H1 (cell line): ENCODE measurements at regions not wholly inside any gene's neighbourhood (a gene's known extent, or its start where the extent isn't known, plus 50 kb on each side); places are given as distances from the start of the nearest gene placed in this dataset.

Experiments
- CTCF ChIA-PET: fragments of 300-600 bp; sonication (Branson Sonifier 250); formaldehyde crosslinking; loops from one replicate; lab custom pipeline; 2021; ENCODE audit not compliant: partially characterized antibody; lab: Charles Lee
- POLR2A ChIA-PET: fragments of 300-600 bp; sonication (Branson Sonifier 250); formaldehyde crosslinking; loops from one replicate; lab custom pipeline; 2021; ENCODE audit warnings: inconsistent platforms; ENCODE audit not compliant: partially characterized antibody; lab: Charles Lee
- DNase-seq, 2 experiments: peaks; one replicate each; pipeline versions ENCODE4 v3.0.0 to v3.0.0-alpha.2; 2010 to 2022; ENCODE audit warnings: low spot score in 2 of 2, low read depth in 1 of 2, mixed read lengths in 1 of 2
- FAIRE-seq: peaks from 2 replicates; lab custom pipeline; 2011; peaks lifted over from hg19 to GRCh38; lab: Jason Lieb, UNC
- H2AFZ ChIP-seq: 2 replicates; pipeline ENCODE4 v1.8.1; 2012; ENCODE audit warnings: low read length, inconsistent platforms
- H2AK5ac ChIP-seq: 2 replicates; pipeline ENCODE4 v1.6.1; 2013; ENCODE audit warnings: low read depth, low read length
- H2BK120ac ChIP-seq: replicated peaks from 2 replicates; pipeline ENCODE3; 2013; ENCODE audit warnings: low read depth, low read length, inconsistent platforms
- H2BK12ac ChIP-seq: 2 replicates; pipeline ENCODE4 v1.6.1; 2013; ENCODE audit warnings: low read depth, low read length
- H2BK15ac ChIP-seq: 2 replicates; pipeline ENCODE4 v1.6.1; 2013; ENCODE audit warnings: low read length
- H2BK20ac ChIP-seq: 2 replicates; pipeline ENCODE4 v1.6.1; 2013; ENCODE audit warnings: low read length
- H2BK5ac ChIP-seq: 2 replicates; pipeline ENCODE4 v1.6.1; 2013; ENCODE audit warnings: low read depth, low read length
- H3K14ac ChIP-seq: 2 replicates; pipeline ENCODE4 v1.6.1; 2013; ENCODE audit warnings: inconsistent platforms; ENCODE audit not compliant: insufficient read length
- H3K18ac ChIP-seq: 2 replicates; pipeline ENCODE4 v1.6.1; 2013; ENCODE audit warnings: low read length; ENCODE audit errors: extremely low read depth
- H3K23ac ChIP-seq: 2 replicates; pipeline ENCODE4 v1.6.1; 2013; ENCODE audit warnings: inconsistent platforms; ENCODE audit not compliant: insufficient read length
- H3K23me2 ChIP-seq: 2 replicates; pipeline ENCODE4 v1.6.1; 2013; ENCODE audit warnings: low read depth, low read length
- H3K27ac ChIP-seq: 2 replicates; pipeline ENCODE4 v1.6.1; 2011; ENCODE audit warnings: low read depth, low read length, inconsistent platforms
- H3K27me3 ChIP-seq, 4 experiments: replicated peaks in 1 of 4; 1 replicate in 1 of 4; 2 replicates in 3 of 4; pipeline versions ENCODE4 v1.6.1 to v1.8.1; 2011 to 2013; ENCODE audit warnings: low read length in 3 of 4, mild to moderate bottlenecking in 3 of 4, inconsistent platforms in 2 of 4, mixed read lengths in 2 of 4, moderate library complexity in 1 of 4; ENCODE audit not compliant: control insufficient read depth in 3 of 4, insufficient read depth in 3 of 4; ENCODE audit errors: extremely low read depth in 1 of 4
- H3K36me3 ChIP-seq, 4 experiments: 2 replicates each; pipeline versions ENCODE4 v1.6.1 to v1.8.1; 2011 to 2013; ENCODE audit warnings: mild to moderate bottlenecking in 4 of 4, low read length in 3 of 4, moderate library complexity in 2 of 4, control low read depth in 1 of 4, inconsistent platforms in 1 of 4; ENCODE audit not compliant: insufficient read depth in 4 of 4, control insufficient read depth in 2 of 4
- H3K4ac ChIP-seq: replicated peaks from 2 replicates; pipeline ENCODE3; 2013; ENCODE audit warnings: low read length, low read depth, mixed read lengths, inconsistent platforms; ENCODE audit not compliant: insufficient read length
- H3K4me1 ChIP-seq, 4 experiments: replicated peaks in 1 of 4; 1 replicate in 1 of 4; 2 replicates in 3 of 4; pipeline versions ENCODE4 v1.6.1 to v1.8.1; 2011 to 2013; ENCODE audit warnings: low read length in 3 of 4, inconsistent platforms in 2 of 4, mixed read lengths in 1 of 4; ENCODE audit not compliant: insufficient read depth in 4 of 4, control insufficient read depth in 3 of 4
- H3K4me2 ChIP-seq, 2 experiments: 2 replicates each; pipeline versions ENCODE4 v1.6.1 to v1.8.1; 2011 to 2013; ENCODE audit warnings: low read depth in 2 of 2, low read length in 2 of 2, control low read depth in 1 of 2, inconsistent platforms in 1 of 2, mild to moderate bottlenecking in 1 of 2; ENCODE audit not compliant: insufficient read depth in 1 of 2
- H3K4me3 ChIP-seq, 4 experiments: fragments of 200-600, 300-600 bp in 1 of 4; sonication (generic), shearing (Covaris generic), sonication (Bioruptor Twin) in 1 of 4; 2 replicates each; pipeline versions ENCODE4 v1.5.1 to v1.8.1; 2011 to 2016; ENCODE audit warnings: low read length in 4 of 4, low read depth in 3 of 4, control low read depth in 2 of 4, inconsistent platforms in 2 of 4, mild to moderate bottlenecking in 2 of 4, mixed read lengths in 1 of 4, moderate library complexity in 1 of 4; ENCODE audit not compliant: insufficient read depth in 2 of 4; ENCODE audit errors: extremely low read depth in 1 of 4
- H3K56ac ChIP-seq: replicated peaks from 2 replicates; pipeline ENCODE3; 2013; ENCODE audit warnings: low read depth, mild to moderate bottlenecking, mixed read lengths, low read length, inconsistent platforms; ENCODE audit not compliant: insufficient read length
- H3K79me1 ChIP-seq: 2 replicates; pipeline ENCODE4 v1.6.1; 2013; ENCODE audit warnings: low read depth, low read length, control low read depth
- H3K79me2 ChIP-seq, 2 experiments: 2 replicates each; pipeline versions ENCODE4 v1.6.1 to v1.8.1; 2012 to 2013; ENCODE audit warnings: low read length in 2 of 2, mild to moderate bottlenecking in 2 of 2, inconsistent platforms in 1 of 2; ENCODE audit not compliant: insufficient read depth in 2 of 2, control insufficient read depth in 1 of 2
- H3K9ac ChIP-seq, 4 experiments: replicated peaks in 1 of 4; 1 replicate in 1 of 4; 2 replicates in 3 of 4; pipeline versions ENCODE4 v1.6.1 to v1.8.1; 2011 to 2013; ENCODE audit warnings: low read depth in 3 of 4, low read length in 3 of 4, control low read depth in 2 of 4, mild to moderate bottlenecking in 2 of 4, moderate library complexity in 2 of 4, inconsistent platforms in 1 of 4; ENCODE audit errors: extremely low read depth in 1 of 4
- H3K9me3 ChIP-seq, 2 experiments: 2 replicates each; pipeline versions ENCODE4 v1.6.1 to v1.8.1; 2012 to 2013; ENCODE audit warnings: mild to moderate bottlenecking in 2 of 2, moderate library complexity in 2 of 2, control low read depth in 1 of 2, inconsistent platforms in 1 of 2, low read depth in 1 of 2, low read length in 1 of 2, mixed read lengths in 1 of 2; ENCODE audit not compliant: insufficient read depth in 2 of 2
- H4K20me1 ChIP-seq, 2 experiments: replicated peaks in 1 of 2; 2 replicates each; pipeline versions ENCODE3 to v1.8.1; 2011 to 2013; ENCODE audit warnings: inconsistent platforms in 2 of 2, low read length in 2 of 2, mild to moderate bottlenecking in 1 of 2; ENCODE audit not compliant: insufficient read depth in 2 of 2, control insufficient read depth in 1 of 2
- H4K5ac ChIP-seq: 2 replicates; pipeline ENCODE4 v1.6.1; 2013; ENCODE audit warnings: low read length, low read depth, mixed read lengths, inconsistent platforms; ENCODE audit not compliant: insufficient read length
- H4K8ac ChIP-seq: 2 replicates; pipeline ENCODE4 v1.8.0; 2013; ENCODE audit warnings: mild to moderate bottlenecking, moderate library complexity, low read length, inconsistent platforms; ENCODE audit not compliant: insufficient read depth; ENCODE audit errors: extremely low read depth
- H4K91ac ChIP-seq: replicated peaks from 2 replicates; pipeline ENCODE3; 2013; ENCODE audit warnings: low read length, mixed read lengths, inconsistent platforms; ENCODE audit not compliant: insufficient read length
- ASH2L ChIP-seq: fragments of 200-600, 300-600 bp; sonication (generic); IDR thresholded peaks from one replicate; pipeline ENCODE4 v1.7.1; 2017; ENCODE audit warnings: low read length
- CHD2 ChIP-seq: IDR thresholded peaks from 2 replicates; pipeline ENCODE4 v1.6.1; 2012; ENCODE audit warnings: low read length, improper control_type of control experiment
- EZH2 ChIP-seq: fragments of 200-600 bp; sonication (generic); IDR thresholded peaks from 2 replicates; pipeline ENCODE4 v1.7.1; 2012; ENCODE audit warnings: low read depth, mild to moderate bottlenecking, moderate library complexity, low read length, inconsistent platforms; ENCODE audit not compliant: severe bottlenecking
- FOSL1 ChIP-seq: IDR thresholded peaks from 2 replicates; pipeline ENCODE4 v1.6.1; 2011; ENCODE audit warnings: mild to moderate bottlenecking, low read depth, low read length, moderate library complexity; ENCODE audit not compliant: insufficient read depth
- HDAC6 ChIP-seq: IDR thresholded peaks from one replicate; pipeline ENCODE4 v1.7.1; 2012; ENCODE audit warnings: low read depth, mild to moderate bottlenecking, inconsistent platforms, low read length, moderate library complexity
- JUN ChIP-seq: IDR thresholded peaks from 2 replicates; pipeline ENCODE4 v1.6.1; 2011; ENCODE audit warnings: low read depth, mild to moderate bottlenecking, improper control_type of control experiment, low read length
- RXRA ChIP-seq: IDR thresholded peaks from 2 replicates; pipeline ENCODE4 v1.6.1; 2011; ENCODE audit warnings: low read depth, mild to moderate bottlenecking, low read length, moderate library complexity; ENCODE audit not compliant: insufficient read depth
- SP1 ChIP-seq: IDR thresholded peaks from 2 replicates; pipeline ENCODE4 v1.6.1; 2011; ENCODE audit warnings: low read depth, low read length
- TBP ChIP-seq: IDR thresholded peaks from 2 replicates; pipeline ENCODE4 v1.6.1; 2011; ENCODE audit warnings: low read depth, low read length, improper control_type of control experiment
- WGBS, 2 experiments: shearing (Covaris generic) in 1 of 2; methylation state at CpG; one replicate each; pipeline versions ENCODE4 v1.1.6 to v1.1.7; 2013 to 2015; ENCODE audit warnings: low lambda C conversion rate in 2 of 2, mixed read lengths in 2 of 2, inconsistent platforms in 1 of 2, low coverage in 1 of 2, missing lambda C conversion rate in 1 of 2; ENCODE audit not compliant: insufficient replicate concordance in 2 of 2, insufficient coverage in 1 of 2, insufficient read length in 1 of 2; ENCODE audit errors: extremely low coverage in 1 of 2, missing lambda C conversion rate in 1 of 2; 5-methylcytosine and 5-hydroxymethylcytosine counted together

GRCh38 chrX:8043546-8043945, 116.3 kb upstream of the PNPLA4 start:
- no peak overlapping the region for H2BK15ac ChIP-seq
- H3K18ac ChIP-seq = no peak overlapping the region
- no peak overlapping the region for H3K23ac ChIP-seq
- H2AK5ac ChIP-seq = no peak overlapping the region
- ChIA-PET POLR2A (no interaction called here), CTCF (interaction anchor here (1.0 to 2.3 kb wide), 7 partner anchors 11 to 321 kb away, joined by 3 to 7 read pairs (median 4); no protein-coding TSS in a partner anchor)
- no peak overlapping the region for H2BK20ac ChIP-seq
- DNase-seq = no peak
- WGBS, 2 experiments = 92% methylated on average over 2 of the region's 2 CpGs; no CpG with 5 or more reads in 1 of the 2 experiments
- H3K4me2 ChIP-seq = no peak overlapping the region
- H3K9me3 ChIP-seq = no peaks in the 10 kb centered on the region
- no peak overlapping the region for H2BK120ac ChIP-seq
- H2BK12ac ChIP-seq = no peak overlapping the region
- no peak overlapping the region for H3K27ac ChIP-seq
- no peak overlapping the region for H4K8ac ChIP-seq
- H2AFZ ChIP-seq = no peak overlapping the region
- no peak overlapping the region for H4K5ac ChIP-seq
- H2BK5ac ChIP-seq = no peak overlapping the region
- no peak overlapping the region for H3K4ac ChIP-seq
- H3K4me3 ChIP-seq = no peak overlapping the region
- H4K91ac ChIP-seq = no peak overlapping the region
- H3K23me2 ChIP-seq = no peaks in the 10 kb centered on the region
- no peak for FAIRE-seq
- H3K79me2 ChIP-seq = no peaks in the 10 kb centered on the region
- no peak overlapping the region for H3K56ac ChIP-seq
- no peaks in the 10 kb centered on the region for H3K27me3 ChIP-seq
- H3K9ac ChIP-seq = no peak overlapping the region
- H3K36me3 ChIP-seq = no peaks in the 10 kb centered on the region
- H4K20me1 ChIP-seq = no peaks in the 10 kb centered on the region
- no peaks in the 10 kb centered on the region for H3K4me1 ChIP-seq
- H3K79me1 ChIP-seq = no peaks in the 10 kb centered on the region
- no peak overlapping the region for H3K14ac ChIP-seq
- TF ChIP-seq RXRA (no peak), SP1 (no peak), HDAC6 (no peak), EZH2 (no peak), JUN (no peak), ASH2L (no peak), CHD2 (no peak), FOSL1 (no peak), TBP (no peak)
